ENCODE measurements at regions not wholly inside any gene's neighbourhood (a gene's known extent, or its start where the extent isn't known, plus 50 kb on each side); places are given as distances from the start of the nearest gene placed in this dataset.

DNA sequence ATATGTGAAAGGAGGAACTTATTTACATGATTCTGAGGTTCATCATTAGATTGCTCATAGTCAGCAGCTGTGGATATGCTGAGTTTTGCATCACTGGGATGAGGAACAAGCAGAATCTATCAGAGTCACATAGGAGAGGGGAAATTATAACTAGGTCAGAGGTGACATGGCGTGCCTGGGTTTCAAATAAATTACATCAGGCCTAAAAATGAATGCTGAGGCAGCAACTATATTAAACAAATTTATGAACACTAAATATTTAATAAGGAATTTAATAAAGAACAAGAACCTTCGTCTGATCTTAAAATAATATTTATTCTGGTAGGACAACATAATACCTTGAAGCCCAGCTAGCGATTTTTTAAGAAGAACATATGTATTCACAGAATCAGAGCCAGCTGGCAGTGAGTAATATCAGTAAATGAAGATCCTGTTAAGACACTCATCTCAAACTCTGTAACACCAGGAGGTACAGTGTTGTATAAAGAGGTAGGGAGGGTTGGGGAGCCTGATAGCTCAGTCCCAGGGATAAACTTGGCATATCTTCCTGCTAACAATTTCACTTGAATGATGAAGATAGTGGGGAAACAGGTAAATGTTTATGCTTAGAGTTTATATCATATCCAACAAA, 60.9 kb upstream of the HS3ST1 start:
- TF ChIP-seq, protein P1, sequence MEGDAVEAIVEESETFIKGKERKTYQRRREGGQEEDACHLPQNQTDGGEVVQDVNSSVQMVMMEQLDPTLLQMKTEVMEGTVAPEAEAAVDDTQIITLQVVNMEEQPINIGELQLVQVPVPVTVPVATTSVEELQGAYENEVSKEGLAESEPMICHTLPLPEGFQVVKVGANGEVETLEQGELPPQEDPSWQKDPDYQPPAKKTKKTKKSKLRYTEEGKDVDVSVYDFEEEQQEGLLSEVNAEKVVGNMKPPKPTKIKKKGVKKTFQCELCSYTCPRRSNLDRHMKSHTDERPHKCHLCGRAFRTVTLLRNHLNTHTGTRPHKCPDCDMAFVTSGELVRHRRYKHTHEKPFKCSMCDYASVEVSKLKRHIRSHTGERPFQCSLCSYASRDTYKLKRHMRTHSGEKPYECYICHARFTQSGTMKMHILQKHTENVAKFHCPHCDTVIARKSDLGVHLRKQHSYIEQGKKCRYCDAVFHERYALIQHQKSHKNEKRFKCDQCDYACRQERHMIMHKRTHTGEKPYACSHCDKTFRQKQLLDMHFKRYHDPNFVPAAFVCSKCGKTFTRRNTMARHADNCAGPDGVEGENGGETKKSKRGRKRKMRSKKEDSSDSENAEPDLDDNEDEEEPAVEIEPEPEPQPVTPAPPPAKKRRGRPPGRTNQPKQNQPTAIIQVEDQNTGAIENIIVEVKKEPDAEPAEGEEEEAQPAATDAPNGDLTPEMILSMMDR (IDR thresholded peaks at IDR 0.05; ENCODE audit: control insufficient read depth, insufficient read depth, low read depth, low read length, missing control alignments) = no peak
- H3K4me3 ChIP-seq (ENCODE audit: control insufficient read depth, low read depth, low read length) = no peak overlapping the region
- DNase-seq (ENCODE audit: low read depth) = no peak

DNA sequence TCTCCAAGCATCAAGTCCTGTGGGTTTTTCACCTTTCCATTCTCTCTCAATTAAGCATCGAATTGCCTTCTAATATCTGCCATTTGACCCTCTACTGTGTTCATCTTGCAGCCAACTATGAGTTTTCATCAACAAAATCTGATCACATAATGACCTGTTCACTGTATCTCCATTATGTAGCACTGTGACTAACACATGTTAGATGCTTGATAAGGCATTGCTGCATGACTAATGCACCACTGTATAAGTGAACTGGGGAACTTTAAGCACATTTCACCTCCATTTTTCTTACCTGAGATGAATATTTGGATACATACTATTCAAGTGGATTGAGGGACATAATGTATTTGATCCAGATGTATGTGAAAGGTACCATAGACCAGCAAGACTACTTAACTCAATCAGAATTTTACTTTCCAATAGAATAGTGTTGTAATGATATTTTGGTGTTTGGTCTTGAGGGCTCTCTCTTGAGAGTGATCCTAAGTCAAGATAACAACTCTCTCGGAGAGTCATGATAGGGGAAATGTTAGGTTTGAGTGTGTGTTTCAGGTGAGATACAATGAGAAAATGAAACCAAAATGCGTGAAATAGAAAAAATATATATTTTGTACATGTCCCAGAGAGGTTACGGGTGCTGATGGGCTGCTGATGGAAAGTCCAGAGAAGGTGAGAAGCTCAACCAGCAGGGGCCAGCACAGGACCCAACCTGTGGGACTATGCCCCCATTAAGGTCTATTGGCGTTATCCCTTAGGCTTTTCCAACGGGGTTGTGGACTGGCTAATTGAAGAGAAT, 60.2 kb upstream of the HS3ST1 start:
- DNase-seq (ENCODE audit: low read depth) = no peak
- TF ChIP-seq, protein P1 (IDR thresholded peaks at IDR 0.05; ENCODE audit: control insufficient read depth, insufficient read depth, low read depth, low read length, missing control alignments) = no peak
- no peak overlapping the region for H3K4me3 ChIP-seq (ENCODE audit: control insufficient read depth, low read depth, low read length)

DNA sequence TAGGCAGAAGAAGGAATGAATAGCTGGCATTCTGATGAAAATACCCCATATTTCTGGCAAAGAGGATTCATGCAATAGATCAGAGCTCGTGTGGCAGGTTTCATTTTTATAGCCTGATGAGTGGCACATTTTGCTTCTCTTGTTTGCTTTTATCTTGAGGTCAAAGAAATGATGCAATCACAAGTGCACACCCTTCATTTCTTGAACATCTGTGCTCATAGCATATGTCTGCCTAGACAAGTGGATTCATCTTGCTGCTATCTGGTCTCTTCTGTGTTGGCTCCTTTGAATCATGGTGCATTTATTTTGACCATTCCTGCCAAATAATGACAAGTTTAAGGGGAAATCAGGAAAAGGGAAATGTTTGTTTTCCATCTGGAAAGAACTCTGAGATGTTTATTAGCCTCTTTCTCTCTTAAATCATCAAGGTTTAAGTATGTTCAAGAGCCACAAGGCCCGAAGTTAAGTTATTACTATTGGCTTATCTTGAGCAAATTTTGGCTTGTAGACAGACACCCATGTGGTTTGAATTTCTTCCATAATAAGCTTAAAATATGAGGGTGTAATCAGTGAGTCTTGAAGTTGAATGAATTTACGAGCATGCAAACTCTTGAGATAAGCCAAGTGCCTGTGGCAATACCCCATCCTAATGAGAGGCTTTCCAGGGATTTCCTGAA, 59.3 kb upstream of the HS3ST1 start:
- H3K4me3 ChIP-seq (ENCODE audit: control insufficient read depth, low read depth, low read length) = no peak overlapping the region

DNA sequence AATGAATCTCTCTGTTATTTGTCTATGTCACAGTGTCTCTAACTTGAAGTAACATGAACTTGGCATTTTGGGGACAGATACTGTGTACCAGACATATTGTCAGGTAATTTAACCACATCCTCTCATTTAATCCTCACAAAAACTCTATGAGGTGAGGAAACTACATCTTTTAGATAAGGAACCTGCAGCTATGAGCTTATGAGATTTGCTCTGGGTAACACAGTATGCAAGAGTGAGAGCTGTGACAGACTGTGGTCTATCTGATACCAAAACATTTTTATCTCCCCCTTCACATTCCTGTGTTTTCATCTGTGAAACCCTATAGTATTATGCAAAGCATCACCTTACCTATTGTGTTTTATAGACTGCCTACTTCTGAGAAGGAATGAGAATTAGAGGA, 58.4 kb upstream of the HS3ST1 start:
- TF ChIP-seq, protein P1 (IDR thresholded peaks at IDR 0.05; ENCODE audit: control insufficient read depth, insufficient read depth, low read depth, low read length, missing control alignments) = no peak
- no peak for DNase-seq (ENCODE audit: low read depth)

More for the DNA sequence above, 59.3 kb upstream of the HS3ST1 start:
- TF ChIP-seq, protein P1 (IDR thresholded peaks at IDR 0.05; ENCODE audit: control insufficient read depth, insufficient read depth, low read depth, low read length, missing control alignments) = no peak
- DNase-seq (ENCODE audit: low read depth) = no peak

DNA sequence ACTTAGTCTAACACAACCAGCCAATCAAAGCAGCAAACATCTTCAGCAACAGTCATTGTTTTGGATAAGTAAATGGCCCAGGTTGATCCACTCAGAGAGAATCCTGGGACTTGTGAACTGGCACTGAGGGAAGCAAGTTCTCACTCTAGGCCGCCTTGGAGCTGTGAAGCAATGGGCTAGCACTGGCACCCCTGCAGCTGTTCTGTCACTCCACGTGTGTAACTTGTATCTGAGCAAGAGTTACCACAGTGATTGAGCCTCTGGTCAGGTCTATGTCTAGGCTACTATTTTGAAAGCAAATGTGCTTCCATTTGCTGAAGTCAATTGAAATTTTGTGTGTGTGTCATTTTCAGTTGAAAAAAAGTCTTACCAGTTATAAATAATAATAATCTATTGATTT, 57.2 kb upstream of the HS3ST1 start:
- DNase-seq (ENCODE audit: low read depth) = no peak
- TF ChIP-seq, protein P1 (IDR thresholded peaks at IDR 0.05; ENCODE audit: control insufficient read depth, insufficient read depth, low read depth, low read length, missing control alignments) = no peak
- H3K4me3 ChIP-seq (ENCODE audit: control insufficient read depth, low read depth, low read length) = no peak overlapping the region

More for the DNA sequence above, 58.4 kb upstream of the HS3ST1 start:
- H3K4me3 ChIP-seq (ENCODE audit: control insufficient read depth, low read depth, low read length) = no peak overlapping the region

DNA sequence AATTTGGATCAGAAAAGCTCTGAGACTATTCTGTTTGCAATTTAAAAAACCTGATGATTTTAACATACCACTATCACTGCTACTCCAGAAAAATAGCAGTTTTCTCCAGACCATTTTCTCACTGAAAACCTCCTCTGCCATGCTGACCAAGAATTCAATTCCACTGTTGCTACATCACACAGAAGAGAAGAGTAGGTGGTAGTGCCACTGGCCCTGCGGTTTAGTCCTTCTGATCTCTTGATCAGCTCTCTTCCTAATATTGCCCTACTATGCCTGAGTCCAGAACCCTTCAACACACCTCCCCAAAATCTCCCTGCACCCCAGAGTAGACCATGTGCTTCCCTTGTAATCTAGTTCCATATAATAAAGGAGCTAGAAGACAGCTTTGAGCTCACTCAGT, 55.8 kb upstream of the HS3ST1 start:
- TF ChIP-seq, protein P1 (IDR thresholded peaks at IDR 0.05; ENCODE audit: control insufficient read depth, insufficient read depth, low read depth, low read length, missing control alignments) = no peak
- H3K4me3 ChIP-seq (ENCODE audit: control insufficient read depth, low read depth, low read length) = no peak overlapping the region
- no peak for DNase-seq (ENCODE audit: low read depth)
